Right ventricle myocardium superior (tissue), 1 donor: ENCODE measurements at regions not wholly inside any gene's neighbourhood (a gene's known extent, or its start where the extent isn't known, plus 50 kb on each side); places are given as distances from the start of the nearest gene placed in this dataset.
"Not testable (repeated sequence)": the region's sequence is repeated elsewhere in the genome, so short reads cannot be mapped to it uniquely, and the experiment has no call there.

Source experiments
- ATAC-seq: fragments of 200-7000 bp; cut with Tn5 transposase; one replicate; pipeline ENCODE4 v1.9.1; 2020; ENCODE audit warnings: mild to moderate bottlenecking; ENCODE audit not compliant: poor library complexity
- DNase-seq: peaks from one replicate; pipeline ENCODE4 v3.0.0-alpha.2; 2020
- intact Hi-C: fragments of 100-400 bp; cut with DNase I; formaldehyde crosslinking; loops from one replicate; pipeline ENCODE4 v1.11.2; 2022
- donor health status: DM: no; HTN: yes; CAD: no; lungs with severe emphysema.

- ATAC-seq (no peak), DNase-seq (no peak)
- intact Hi-C loops, result no loop called here
Measured at GRCh38 chr19:56973713-56974555, 133.4 kb upstream of the PEG3 start.

GRCh38 chr19:56974556-56975207 is 134.2 kb upstream of the PEG3 start:
- DNase-seq (no peak), ATAC-seq (no peak)
- intact Hi-C loops, result no loop called here

GRCh38 chr19:56976300-56976699 is 135.8 kb upstream of the PEG3 start:
- DNase-seq, result no peak
- no peak for ATAC-seq
- intact Hi-C loops, result no loop called here

GRCh38 chr19:56976995-56977906 is 136.7 kb upstream of the PEG3 start:
- intact Hi-C loops, result no loop called here
- DNase-seq, result no peak
- ATAC-seq, result no peak

GRCh38 chr19:56978023-56978565 is 137.6 kb upstream of the PEG3 start:
- intact Hi-C loops, result no loop called here
- ATAC-seq (no peak), DNase-seq (no peak)

- ATAC-seq, intact Hi-C loops, DNase-seq: not testable (repeated sequence)
Measured at GRCh38 chr19:56980326-56980725, 139.5 kb upstream of the USP29 start.

GRCh38 chr19:56980906-56981305 is 138.9 kb upstream of the USP29 start:
- intact Hi-C loops, result no loop called here
- DNase-seq, result no peak
- no peak for ATAC-seq

- DNase-seq, ATAC-seq, intact Hi-C loops: not testable (repeated sequence)
Measured at GRCh38 chr19:56981440-56981839, 138.3 kb upstream of the USP29 start.

- intact Hi-C loops, result no loop called here
- ATAC-seq (no peak), DNase-seq (no peak)
Measured at GRCh38 chr19:56983171-56983570, 136.6 kb upstream of the USP29 start.

- intact Hi-C loops, result no loop called here
- no peak for DNase-seq
- ATAC-seq, result no peak
Measured at GRCh38 chr19:56983804-56984203, 136.0 kb upstream of the USP29 start.

GRCh38 chr19:56986386-56986785 is 133.4 kb upstream of the USP29 start:
- ATAC-seq (no peak), DNase-seq (no peak)
- intact Hi-C loops, result no loop called here

GRCh38 chr19:56987184-56987583 is 132.6 kb upstream of the USP29 start:
- no peak for DNase-seq
- intact Hi-C loops, result no loop called here
- no peak for ATAC-seq

- ATAC-seq (no peak), DNase-seq (no peak)
- intact Hi-C loops, result no loop called here
Measured at GRCh38 chr19:56988299-56988698, 131.5 kb upstream of the USP29 start.

- no peak for ATAC-seq
- intact Hi-C loops, result no loop called here
- DNase-seq, result no peak
Measured at GRCh38 chr19:56991912-56992311, 127.9 kb upstream of the USP29 start.

GRCh38 chr19:56993851-56994250 is 125.9 kb upstream of the USP29 start:
- intact Hi-C loops, result no loop called here
- ATAC-seq (no peak), DNase-seq (no peak)

GRCh38 chr19:56994251-56995017 is 125.4 kb upstream of the USP29 start:
- intact Hi-C loops, result no loop called here
- DNase-seq (no peak), ATAC-seq (no peak)

GRCh38 chr19:56995303-56995702 is 124.5 kb upstream of the USP29 start:
- intact Hi-C loops, result no loop called here
- DNase-seq (no peak), ATAC-seq (no peak)

GRCh38 chr19:57002195-57002601 is 117.6 kb upstream of the USP29 start:
- ATAC-seq (no peak), DNase-seq (no peak)
- intact Hi-C loops, result no loop called here
